ENCODE measurements at regions not wholly inside any gene's neighbourhood (a gene's known extent, or its start where the extent isn't known, plus 50 kb on each side); places are given as distances from the start of the nearest gene placed in this dataset.

DNA sequence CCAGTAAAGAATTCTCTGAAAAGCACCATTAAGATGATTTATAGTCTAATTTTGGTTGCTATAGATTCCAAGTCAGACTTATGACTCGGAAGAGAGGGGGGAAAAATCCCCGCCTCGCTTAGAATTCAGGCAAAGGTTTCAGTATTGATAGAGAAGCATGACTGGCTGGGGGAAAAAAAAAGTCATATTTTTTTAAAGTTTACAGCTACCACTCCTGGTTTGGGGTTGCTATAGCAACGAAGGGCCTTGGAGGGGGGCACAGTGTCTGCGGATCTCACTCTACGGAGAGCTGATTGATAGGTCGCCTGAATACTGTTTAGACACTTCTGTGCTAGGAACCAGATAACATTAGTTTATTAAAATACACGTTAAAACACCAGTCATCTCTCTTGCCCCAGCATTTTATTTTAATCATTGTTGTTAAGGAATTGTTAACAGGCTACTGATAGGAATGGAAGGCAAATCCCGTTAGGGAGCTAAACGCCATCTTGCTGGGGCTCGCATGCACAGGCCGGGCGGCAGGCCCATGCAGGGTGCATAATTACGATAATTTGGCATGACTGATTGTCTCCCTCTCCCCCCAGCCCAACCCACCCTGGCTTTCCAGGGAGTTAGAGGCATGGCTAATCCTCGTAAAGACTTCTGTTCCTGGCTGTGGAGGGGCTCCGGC, 380.0 kb upstream of the XYLT1 start:
- H3K9me3 ChIP-seq (ENCODE audit: low read depth, low read length): no peaks in the 10 kb centered on the region
- TF ChIP-seq, protein P1, sequence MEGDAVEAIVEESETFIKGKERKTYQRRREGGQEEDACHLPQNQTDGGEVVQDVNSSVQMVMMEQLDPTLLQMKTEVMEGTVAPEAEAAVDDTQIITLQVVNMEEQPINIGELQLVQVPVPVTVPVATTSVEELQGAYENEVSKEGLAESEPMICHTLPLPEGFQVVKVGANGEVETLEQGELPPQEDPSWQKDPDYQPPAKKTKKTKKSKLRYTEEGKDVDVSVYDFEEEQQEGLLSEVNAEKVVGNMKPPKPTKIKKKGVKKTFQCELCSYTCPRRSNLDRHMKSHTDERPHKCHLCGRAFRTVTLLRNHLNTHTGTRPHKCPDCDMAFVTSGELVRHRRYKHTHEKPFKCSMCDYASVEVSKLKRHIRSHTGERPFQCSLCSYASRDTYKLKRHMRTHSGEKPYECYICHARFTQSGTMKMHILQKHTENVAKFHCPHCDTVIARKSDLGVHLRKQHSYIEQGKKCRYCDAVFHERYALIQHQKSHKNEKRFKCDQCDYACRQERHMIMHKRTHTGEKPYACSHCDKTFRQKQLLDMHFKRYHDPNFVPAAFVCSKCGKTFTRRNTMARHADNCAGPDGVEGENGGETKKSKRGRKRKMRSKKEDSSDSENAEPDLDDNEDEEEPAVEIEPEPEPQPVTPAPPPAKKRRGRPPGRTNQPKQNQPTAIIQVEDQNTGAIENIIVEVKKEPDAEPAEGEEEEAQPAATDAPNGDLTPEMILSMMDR (IDR thresholded peaks at IDR 0.05; ENCODE audit: extremely low read depth, low read depth, low read length): no peak
- H3K27ac ChIP-seq (ENCODE audit: low read depth, low read length): no peak overlapping the region
- H3K36me3 ChIP-seq (ENCODE audit: insufficient read depth, low read length): no peaks in the 10 kb centered on the region
- peaks cover 12% of the 10 kb centered on the region for H3K27me3 ChIP-seq (ENCODE audit: insufficient read depth, low read length)
- no peak overlapping the region for H3K4me2 ChIP-seq (ENCODE audit: insufficient read depth, low read length)
- H4K20me1 ChIP-seq (ENCODE audit: insufficient read depth, low read length): no peaks in the 10 kb centered on the region
- H3K4me3 ChIP-seq (ENCODE audit: insufficient read depth, low read length): no peak overlapping the region
- no peaks in the 10 kb centered on the region for H3K4me1 ChIP-seq (ENCODE audit: insufficient read depth, low read length)
- DNase-seq (ENCODE audit: insufficient read length, low spot score, missing footprints): peak; percentile 69
- no peak overlapping the region for H2AFZ ChIP-seq (ENCODE audit: low read length)
- H3K79me2 ChIP-seq (ENCODE audit: insufficient read depth, low read length): no peaks in the 10 kb centered on the region

DNA sequence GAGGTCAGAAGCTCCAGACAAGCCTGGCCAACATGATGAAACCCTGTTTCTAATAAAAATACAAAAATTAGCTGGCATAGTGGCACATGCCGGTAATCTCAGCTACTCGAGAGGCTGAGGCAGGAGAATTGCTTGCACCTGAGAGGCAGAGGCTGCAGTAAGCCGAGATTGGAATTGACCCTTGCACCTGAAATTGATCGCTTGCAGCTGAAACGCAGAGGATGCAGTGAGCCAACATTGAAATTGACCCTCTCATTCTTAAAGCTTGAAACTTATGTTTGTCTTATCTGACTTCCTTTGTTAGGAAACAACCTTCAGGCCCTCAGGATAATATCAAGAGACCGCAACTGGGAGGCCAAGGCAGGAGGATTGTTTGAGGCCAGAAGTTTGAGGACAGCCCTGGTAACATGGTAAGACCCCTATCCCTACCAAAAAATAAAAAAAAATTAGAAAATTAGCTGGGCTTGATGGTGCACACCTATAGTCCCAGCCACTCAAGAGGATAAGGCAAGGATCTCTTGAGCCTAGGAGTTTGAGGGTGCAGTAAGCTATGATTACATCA, 376.6 kb upstream of the XYLT1 start:
- no peaks in the 10 kb centered on the region for H3K4me1 ChIP-seq (ENCODE audit: insufficient read depth, low read length)
- H3K36me3 ChIP-seq (ENCODE audit: insufficient read depth, low read length): no peaks in the 10 kb centered on the region
- no peaks in the 10 kb centered on the region for H3K9me3 ChIP-seq (ENCODE audit: low read depth, low read length)
- no peak overlapping the region for H3K4me3 ChIP-seq (ENCODE audit: insufficient read depth, low read length)
- H3K27ac ChIP-seq (ENCODE audit: low read depth, low read length): no peak overlapping the region
- H2AFZ ChIP-seq (ENCODE audit: low read length): no peak overlapping the region
- TF ChIP-seq, protein P1 (IDR thresholded peaks at IDR 0.05; ENCODE audit: extremely low read depth, low read depth, low read length): no peak
- no peaks in the 10 kb centered on the region for H3K79me2 ChIP-seq (ENCODE audit: insufficient read depth, low read length)
- H3K4me2 ChIP-seq (ENCODE audit: insufficient read depth, low read length): no peak overlapping the region
- no peaks in the 10 kb centered on the region for H4K20me1 ChIP-seq (ENCODE audit: insufficient read depth, low read length)
- peaks cover 12% of the 10 kb centered on the region for H3K27me3 ChIP-seq (ENCODE audit: insufficient read depth, low read length)
- DNase-seq (ENCODE audit: insufficient read length, low spot score, missing footprints): no peak

DNA sequence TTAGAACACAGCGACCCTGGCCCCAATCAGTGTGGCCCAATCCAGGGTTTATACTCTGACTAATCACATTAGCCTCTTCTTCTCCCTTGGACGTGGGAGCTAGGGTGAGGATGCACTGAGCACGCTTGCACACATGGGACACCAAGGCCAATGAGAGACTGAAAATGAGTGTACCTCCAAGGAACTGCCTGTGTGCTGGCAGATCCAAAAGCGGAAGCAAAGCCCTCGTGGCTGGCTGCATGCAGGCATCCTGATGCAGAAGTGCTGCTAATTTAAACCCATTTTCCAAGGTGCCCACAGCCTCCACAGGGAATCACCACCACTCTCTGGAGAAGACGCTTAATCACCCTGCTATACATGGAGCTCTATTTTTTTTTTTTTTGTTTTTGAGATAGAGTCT, 375.3 kb upstream of the XYLT1 start:
- Histone ChIP-seq H3K27me3 (ENCODE audit: insufficient read depth, low read length) (peaks cover 6% of the 10 kb centered on the region), H2AFZ (ENCODE audit: low read length) (no peak overlapping the region), H3K9me3 (ENCODE audit: low read depth, low read length) (no peaks in the 10 kb centered on the region), H3K27ac (ENCODE audit: low read depth, low read length) (no peak overlapping the region), H4K20me1 (ENCODE audit: insufficient read depth, low read length) (no peaks in the 10 kb centered on the region), H3K79me2 (ENCODE audit: insufficient read depth, low read length) (no peaks in the 10 kb centered on the region), H3K4me3 (ENCODE audit: insufficient read depth, low read length) (no peak overlapping the region), H3K4me2 (ENCODE audit: insufficient read depth, low read length) (no peak overlapping the region), H3K4me1 (ENCODE audit: insufficient read depth, low read length) (no peaks in the 10 kb centered on the region), H3K36me3 (ENCODE audit: insufficient read depth, low read length) (no peaks in the 10 kb centered on the region)
- DNase-seq (ENCODE audit: insufficient read length, low spot score, missing footprints): peak; percentile 38
- TF ChIP-seq, protein P1 (IDR thresholded peaks at IDR 0.05; ENCODE audit: extremely low read depth, low read depth, low read length): no peak

DNA sequence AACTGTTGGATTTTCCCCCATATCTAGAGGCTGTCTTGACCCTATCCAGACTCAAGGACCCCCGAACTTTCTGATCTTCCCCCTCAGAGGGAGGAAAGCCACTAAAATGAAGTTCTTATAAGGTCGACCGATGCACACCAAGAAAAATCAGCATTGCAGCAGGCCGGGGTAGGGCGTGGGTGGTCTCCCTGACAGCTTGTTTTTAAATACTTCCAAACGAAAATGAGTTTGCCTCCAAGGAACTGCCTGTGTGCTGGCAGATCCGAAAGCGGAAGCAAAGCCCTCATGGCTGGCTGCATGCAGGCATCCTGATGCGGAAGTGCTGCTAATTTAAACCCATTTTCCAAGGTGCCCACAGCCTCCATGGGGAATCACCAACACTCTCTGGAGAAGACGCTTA, 374.3 kb upstream of the XYLT1 start:
- Histone ChIP-seq H3K79me2 (ENCODE audit: insufficient read depth, low read length) (no peaks in the 10 kb centered on the region), H3K36me3 (ENCODE audit: insufficient read depth, low read length) (no peaks in the 10 kb centered on the region), H3K9me3 (ENCODE audit: low read depth, low read length) (no peaks in the 10 kb centered on the region), H3K4me1 (ENCODE audit: insufficient read depth, low read length) (no peaks in the 10 kb centered on the region), H3K27ac (ENCODE audit: low read depth, low read length) (no peak overlapping the region), H4K20me1 (ENCODE audit: insufficient read depth, low read length) (no peaks in the 10 kb centered on the region), H3K4me3 (ENCODE audit: insufficient read depth, low read length) (no peak overlapping the region), H3K4me2 (ENCODE audit: insufficient read depth, low read length) (no peak overlapping the region), H2AFZ (ENCODE audit: low read length) (no peak overlapping the region), H3K27me3 (ENCODE audit: insufficient read depth, low read length) (peaks cover 2% of the 10 kb centered on the region)
- TF ChIP-seq, protein P1 (IDR thresholded peaks at IDR 0.05; ENCODE audit: extremely low read depth, low read depth, low read length): no peak
- no peak for DNase-seq (ENCODE audit: insufficient read length, low spot score, missing footprints)

Data from osteoblast (primary cell).